HS-27A (cell line): ENCODE measurements at regions not wholly inside any gene's neighbourhood (a gene's known extent, or its start where the extent isn't known, plus 50 kb on each side); places are given as distances from the start of the nearest gene placed in this dataset.

Source experiments
- DNase-seq: peaks from one replicate; pipeline ENCODE4 v3.0.0-alpha.2; 2012; ENCODE audit warnings: low read depth, missing footprints

DNA sequence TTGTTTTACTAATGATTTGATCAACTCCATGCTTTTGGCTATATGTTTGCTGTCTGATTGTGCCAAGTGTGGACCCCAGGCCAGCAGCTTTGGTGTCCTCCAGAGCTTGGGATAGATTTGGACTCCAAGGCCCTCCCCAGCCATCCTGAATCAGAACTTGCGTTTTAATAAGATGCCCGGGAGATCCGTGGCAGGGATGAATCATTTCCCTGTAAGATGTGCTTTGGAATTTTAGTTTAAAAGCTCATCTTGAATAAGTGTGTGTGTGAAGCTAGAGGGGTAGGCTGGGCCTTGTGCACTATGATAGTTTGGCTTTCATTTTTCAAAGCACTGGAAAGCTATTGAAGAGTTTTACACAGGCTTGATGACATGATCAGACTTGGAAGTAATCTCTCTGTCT is 66.2 kb upstream of the SDK1 start:
- DNase-seq = no peak

DNA sequence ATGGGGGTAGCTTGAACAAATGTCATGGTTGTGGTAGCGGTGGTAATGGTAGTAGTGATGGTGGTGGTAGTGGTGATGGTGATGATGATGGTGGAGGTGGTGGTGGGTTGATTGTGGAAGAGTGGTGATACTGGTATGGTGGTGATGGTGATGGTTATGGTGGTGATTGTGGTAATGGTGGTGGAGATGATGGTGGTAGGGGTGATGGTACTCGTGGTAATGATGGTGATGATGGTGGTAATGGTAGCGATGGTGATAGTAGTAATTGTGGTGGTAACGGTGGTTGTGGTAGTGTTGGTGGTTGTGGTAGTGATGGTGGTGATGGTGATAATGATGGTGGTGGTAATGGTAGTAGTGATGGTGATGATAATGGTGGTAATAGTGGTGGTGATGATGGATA is 65.7 kb upstream of the SDK1 start:
- no peak for DNase-seq

DNA sequence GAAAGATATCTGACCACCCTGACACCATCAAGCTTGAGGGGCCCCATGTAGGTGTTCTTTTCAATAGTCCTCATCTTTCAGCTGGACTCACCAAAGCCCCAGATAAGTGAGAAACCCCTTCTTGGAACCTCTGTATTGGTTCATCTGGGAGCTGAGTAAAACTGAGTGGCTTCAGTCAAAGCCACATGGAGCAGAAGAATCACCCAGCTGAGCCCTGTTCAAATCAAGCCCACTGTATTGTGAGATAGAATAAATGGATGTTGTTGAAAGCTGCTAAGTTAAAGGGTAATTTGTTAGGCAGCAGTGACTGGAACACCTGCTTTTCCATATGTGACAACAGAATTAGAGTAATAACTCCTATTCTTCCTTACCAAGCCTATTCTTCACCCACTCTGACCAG is 64.8 kb upstream of the SDK1 start:
- DNase-seq = no peak

DNA sequence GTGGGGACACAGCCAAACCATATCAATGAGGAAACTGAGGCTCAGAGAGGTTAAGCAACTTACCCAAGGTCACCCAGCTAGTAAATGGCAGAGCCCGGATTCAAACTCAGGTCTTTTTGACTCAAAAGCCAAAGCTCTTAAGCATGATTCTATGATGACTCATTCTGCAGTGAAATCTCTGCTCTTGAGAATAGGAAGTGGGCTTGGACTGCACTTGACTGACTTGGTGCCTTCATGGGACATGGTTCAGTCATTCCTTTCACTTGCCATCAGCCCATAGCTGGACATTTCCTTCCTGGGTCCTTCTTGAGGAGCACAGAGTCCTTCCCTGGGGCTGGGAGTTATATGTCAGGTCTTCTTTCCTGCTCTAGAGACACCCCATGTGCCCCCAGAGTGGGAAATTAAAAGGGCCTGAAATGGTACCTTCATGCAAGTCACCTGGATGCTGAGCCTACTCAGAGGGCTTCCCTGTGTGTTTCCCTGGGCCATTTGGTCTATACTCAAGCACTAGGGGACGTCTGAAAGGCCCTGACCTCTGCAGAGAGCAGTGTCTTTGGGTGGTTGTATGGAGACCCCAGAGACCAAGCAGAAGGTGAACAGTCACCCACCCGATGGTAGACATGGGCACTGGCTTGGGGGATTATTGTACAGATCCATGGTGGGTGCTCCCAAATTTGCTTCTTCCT is 62.4 kb upstream of the SDK1 start:
- DNase-seq = no peak

DNA sequence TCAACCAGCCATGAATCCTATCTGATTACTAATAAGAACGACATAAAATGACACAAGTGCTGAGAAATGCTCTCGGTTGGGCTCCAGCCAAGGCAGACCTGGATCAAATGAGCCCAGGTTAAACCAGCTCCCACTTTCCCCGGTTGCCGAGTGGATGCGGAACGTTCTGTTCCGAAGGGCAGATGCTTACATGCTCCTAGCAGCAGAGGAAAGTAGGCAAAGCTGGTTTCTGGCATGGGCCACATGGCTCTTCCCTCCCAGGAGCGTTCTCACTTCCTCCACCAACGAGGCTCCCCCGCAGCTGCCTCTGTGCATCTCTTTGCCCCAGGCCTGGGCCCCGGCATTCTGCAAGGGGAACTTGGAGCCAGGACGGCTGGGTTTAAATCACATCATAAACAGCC is 61.8 kb upstream of the SDK1 start:
- DNase-seq = no peak

DNA sequence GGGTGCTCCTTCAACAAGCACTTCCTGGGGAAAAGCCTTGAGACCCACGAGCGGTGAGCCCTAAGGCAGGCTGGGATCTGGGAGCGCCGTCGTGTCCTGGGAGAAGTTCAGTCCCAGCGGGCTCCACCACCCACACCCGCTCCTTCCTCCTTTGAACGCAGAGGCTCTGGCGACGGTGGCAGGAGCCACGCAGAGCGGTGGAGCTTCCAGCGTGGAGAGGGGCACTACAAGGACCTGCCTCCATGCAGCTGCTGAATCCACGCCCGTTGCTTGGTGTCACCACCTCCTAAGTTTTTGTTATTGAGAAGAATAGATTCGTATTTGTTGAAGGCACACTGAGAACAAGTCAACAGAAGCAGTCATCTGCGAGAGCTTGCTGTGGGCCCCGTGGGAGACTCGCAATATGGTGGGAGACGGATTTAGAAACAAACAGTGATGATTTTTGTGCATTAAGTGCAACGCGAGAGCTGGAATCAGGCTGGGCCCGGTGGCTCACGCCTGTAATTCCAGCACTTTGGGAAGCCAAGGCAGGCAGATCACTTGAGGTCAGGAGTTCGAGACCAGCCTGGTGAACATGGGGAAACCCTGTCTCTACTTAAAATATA is 60.1 kb upstream of the SDK1 start:
- no peak for DNase-seq

DNA sequence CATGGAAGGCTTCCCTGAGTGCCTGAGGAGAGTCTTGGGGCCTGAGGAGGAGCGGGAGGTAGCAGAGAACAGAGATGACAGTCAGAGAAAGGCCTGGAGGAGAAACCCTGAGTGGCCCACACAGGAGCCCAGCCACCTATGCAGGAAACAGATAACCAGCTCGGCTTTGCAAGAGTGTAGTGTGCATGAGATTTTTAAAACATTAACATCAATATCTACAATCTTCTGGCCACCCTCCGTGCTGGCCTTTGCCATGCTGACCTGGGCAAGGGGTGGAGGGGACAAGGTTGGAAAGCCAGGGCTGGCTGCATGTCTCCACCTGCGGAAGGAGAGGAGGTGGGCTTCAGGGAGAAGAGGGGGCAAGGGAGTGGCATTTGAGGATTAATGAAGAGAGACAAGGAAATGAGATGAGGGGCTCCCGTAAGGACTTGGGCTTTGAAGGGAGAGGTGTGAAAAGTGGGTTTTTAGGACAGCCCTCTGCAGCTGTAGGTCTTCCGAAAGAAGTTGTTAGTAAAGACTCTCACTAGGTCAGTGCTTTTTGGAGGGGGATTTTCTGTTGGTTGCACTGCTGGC is 59.3 kb upstream of the SDK1 start:
- DNase-seq = no peak

DNA sequence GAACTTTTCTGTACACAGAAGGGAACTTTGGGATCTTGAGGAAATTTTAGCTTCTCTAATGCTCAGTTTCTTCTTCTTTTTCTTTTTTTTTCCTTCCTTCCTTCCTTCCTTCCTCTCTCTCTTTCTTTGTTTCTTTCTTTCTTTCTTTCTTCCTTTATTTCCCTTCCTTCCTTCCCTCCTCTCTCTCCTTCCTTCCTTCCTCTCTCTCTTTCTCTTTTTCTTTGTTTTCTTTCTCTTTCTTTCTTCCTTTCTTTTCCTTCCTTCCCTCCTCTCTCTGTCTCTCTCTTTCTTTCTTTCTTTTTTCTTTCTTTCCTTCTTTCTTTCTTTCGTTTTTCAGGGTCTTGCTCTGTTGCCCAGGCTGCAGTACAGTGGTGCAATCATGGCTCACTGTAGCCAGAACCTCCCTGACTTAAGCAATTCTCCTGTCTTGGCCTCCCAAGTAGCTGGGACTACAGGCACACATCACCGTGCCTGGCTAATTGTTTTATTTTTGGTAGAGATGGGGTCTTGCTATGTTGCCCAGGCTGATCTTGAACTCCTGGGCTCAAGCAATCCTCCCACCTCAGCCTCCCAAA is 58.6 kb upstream of the SDK1 start:
- no peak for DNase-seq

DNA sequence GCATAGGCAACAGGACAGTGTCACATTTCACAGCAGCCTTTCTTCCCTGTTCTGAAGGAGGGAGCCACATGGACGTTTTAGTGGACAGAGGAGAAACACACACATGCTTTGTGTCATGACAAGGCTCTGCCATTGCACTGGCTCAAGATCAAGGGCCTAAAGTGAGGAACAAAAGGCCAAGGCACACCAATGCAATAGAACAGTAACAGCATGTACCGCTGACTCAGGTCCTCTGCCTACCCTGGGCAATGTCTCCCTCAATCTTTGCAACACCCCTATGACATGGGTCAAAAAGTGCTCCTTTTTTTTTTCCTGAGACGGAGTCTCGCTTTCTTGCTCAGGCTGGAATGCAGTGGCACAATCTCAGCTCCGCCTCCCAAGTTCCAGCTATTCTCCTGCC is 57.8 kb upstream of the SDK1 start:
- no peak for DNase-seq

DNA sequence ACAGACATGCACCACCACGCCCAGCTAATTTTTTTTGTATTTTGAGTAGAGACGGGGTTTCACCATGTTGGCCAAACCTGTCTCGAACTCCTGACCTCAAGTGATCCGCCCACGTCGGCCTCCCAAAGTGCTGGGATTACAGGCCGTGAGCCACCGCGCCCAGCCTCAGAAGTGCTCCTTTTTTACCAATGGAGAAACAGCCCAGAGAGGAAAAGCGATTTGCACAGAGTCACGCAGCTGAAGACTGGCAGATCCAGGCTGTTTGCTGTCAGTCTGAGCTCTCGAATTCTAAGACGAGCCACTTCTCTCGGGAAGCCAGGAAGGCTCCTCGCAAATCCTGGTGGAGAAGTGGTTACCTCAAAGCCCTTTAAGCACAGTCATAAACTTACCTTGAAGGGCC is 57.4 kb upstream of the SDK1 start:
- DNase-seq = no peak

DNA sequence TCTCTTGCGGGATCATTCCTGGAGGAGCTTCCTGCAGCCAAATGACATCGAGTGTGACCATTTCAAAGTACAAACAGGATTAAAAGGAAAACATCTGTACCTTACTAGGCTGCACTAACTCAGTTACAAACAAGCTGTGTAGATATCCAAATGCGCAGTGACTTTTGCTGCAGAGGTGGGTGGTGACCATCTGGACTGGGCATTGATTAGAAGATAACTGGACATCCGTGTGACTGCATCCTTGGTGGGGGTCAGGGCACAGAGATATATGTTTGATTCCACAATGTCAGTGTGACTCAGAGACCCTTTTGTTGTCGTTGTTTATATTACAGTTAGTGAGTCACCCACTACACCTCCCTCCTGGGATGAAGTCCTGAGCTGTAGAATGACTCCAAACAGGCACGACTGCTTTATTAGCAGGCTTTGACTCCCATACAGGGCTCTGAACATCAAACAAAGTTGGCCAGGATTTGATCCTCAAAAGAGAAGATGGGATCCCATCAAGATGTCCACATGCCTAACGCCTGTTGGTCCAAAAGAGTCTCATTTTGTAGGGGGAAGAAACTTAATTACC is 56.7 kb upstream of the SDK1 start:
- DNase-seq = no peak

DNA sequence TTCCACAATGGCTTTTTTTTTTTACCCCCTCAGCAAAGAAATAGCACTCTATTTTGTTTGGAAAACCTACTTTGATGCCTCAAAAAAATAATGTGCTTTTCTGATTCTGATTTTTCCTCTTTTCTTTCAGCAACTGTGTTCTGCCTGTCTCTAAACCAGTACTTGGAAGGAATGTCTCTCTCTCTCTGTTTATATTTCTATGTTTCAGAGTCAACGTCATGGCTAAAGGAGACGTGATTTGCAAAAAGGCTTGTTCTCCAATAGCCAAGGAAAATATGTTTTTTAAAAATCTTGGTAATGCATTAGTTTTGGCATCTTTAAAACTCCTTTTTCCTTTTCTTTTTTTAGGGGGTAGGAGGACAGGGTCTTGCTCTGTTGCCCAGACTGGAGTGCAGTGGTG is 56.0 kb upstream of the SDK1 start:
- no peak for DNase-seq

DNA sequence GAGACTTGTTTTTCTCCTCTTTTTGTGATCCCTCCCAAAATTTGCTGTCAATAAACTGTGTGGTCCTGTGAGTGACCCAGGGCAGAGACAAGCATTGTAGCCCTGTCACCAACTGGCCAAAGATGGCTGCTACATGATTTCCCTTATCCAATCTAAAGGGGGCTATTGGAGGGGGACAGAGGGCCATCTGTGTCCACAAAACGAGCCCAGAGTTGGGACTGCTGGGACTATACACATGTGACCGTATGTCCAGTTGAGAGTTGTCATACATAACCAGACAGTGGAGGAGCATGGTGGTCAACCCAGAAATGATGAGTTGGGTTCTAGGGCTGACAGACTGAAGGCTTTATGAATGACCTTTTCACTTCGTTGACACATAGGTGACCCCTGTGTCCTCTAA is 55.3 kb upstream of the SDK1 start:
- no peak for DNase-seq

DNA sequence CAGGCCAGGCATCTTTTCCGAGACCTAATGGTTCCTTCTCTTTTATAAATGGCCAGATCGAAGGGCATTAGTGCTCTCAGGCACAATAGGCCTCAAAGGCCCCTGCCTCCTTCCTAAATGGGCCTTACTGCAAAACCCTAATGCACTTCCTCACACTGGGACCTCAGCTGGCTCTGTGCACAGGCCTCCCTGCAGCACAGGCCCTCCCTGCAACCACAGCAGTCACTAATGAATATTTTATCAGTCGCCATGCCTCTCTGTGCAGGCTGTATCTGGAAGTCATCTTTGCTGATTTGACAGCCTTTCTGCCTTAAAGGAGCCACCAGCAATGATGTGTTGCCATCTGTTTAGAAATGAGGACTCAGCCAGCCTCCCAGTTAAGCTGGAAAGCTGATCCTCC is 54.9 kb upstream of the SDK1 start:
- no peak for DNase-seq

DNA sequence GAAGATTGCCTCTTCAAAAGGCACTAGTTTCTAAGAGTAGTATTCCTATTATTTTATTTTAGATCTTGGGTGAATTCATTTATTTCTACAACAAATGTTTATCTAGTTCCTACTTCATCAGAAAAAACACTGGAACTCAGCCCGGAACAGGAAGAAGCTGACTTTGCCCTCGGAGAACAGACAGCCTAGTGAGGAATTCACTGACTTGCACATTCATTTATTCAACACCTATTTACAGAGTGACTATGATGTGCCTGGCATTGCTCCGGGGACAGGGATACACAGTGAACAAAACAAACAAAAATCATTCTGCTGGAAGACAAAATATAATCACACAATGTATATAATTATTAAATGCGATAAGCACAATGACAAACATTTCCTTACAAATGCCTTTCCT is 54.4 kb upstream of the SDK1 start:
- DNase-seq = no peak

DNA sequence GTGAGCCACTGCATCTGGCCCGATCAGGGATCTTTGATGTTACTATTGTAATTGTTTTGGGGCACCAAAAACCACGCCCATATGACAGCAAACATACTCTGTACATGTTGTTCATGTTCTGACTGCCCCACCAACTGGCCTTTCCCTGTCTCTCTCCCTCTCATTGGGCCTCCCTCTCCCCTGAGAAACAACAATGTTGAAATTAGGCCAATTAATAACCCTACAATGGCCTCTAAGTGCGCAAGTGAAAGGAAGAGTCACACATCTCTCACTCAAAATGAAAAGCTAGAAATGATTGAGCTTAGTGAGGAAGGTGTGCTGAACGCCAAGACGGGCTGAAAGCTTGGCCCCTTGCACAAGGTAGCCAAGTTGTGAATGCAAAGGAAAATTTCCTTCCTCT is 50.3 kb upstream of the SDK1 start:
- DNase-seq = no peak
